Endothelial cell of umbilical vein (primary cell): ENCODE measurements at regions not wholly inside any gene's neighbourhood (a gene's known extent, or its start where the extent isn't known, plus 50 kb on each side); places are given as distances from the start of the nearest gene placed in this dataset.

Experiments
- BruUV-seq: library from RNA; stranded (reverse); fragments of 400-500 nt; replicated peaks from 2 replicates; lab custom pipeline; 2021; lab: Mats Ljungman, UMichigan
- CTCF ChIA-PET: fragments of 300-600, 350-600 bp; sonication (Branson Sonifier 250); formaldehyde crosslinking; loops from one replicate; lab custom pipeline; 2021; ENCODE audit warnings: antibody characterized with exemption, inconsistent platforms; lab: Charles Lee
- POLR2A ChIA-PET: fragments of 300-600, 350-600 bp; sonication (Branson Sonifier 250); formaldehyde crosslinking; loops from one replicate; lab custom pipeline; 2021; ENCODE audit warnings: antibody characterized with exemption, inconsistent platforms; lab: Charles Lee
- DNase-seq: peaks from one replicate; pipeline ENCODE4 v3.0.0-alpha.2; 2011; ENCODE audit warnings: low read depth, low spot score
- FAIRE-seq: peaks from 2 replicates; lab custom pipeline; 2011; peaks lifted over from hg19 to GRCh38; lab: Jason Lieb, UNC
- H2AFZ ChIP-seq: 2 replicates; pipeline ENCODE4 v1.6.0; 2012; ENCODE audit warnings: low read depth, low read length, control low read depth, inconsistent platforms
- H3K27ac ChIP-seq: 2 replicates; pipeline ENCODE4 v1.5.1; 2011; ENCODE audit warnings: low read depth, mild to moderate bottlenecking, control low read depth, low read length, moderate library complexity; ENCODE audit not compliant: insufficient read depth
- H3K27me3 ChIP-seq, 2 experiments: 2 replicates each; pipeline versions ENCODE4 v1.6.0 to v1.6.1; 2011; ENCODE audit warnings: low read length in 2 of 2, mixed read lengths in 1 of 2; ENCODE audit not compliant: control insufficient read depth in 2 of 2, insufficient read depth in 2 of 2
- H3K36me3 ChIP-seq, 2 experiments: 2 replicates in 1 of 2; 3 replicates in 1 of 2; pipeline ENCODE4 v1.5.1; 2011; ENCODE audit warnings: low read length in 2 of 2, mild to moderate bottlenecking in 1 of 2, moderate library complexity in 1 of 2; ENCODE audit not compliant: control insufficient read depth in 2 of 2, insufficient read depth in 2 of 2; ENCODE audit errors: extremely low read depth in 1 of 2
- H3K4me1 ChIP-seq: 3 replicates; pipeline ENCODE4 v1.5.1; 2011; ENCODE audit warnings: mild to moderate bottlenecking, low read length; ENCODE audit not compliant: control insufficient read depth, insufficient read depth; ENCODE audit errors: extremely low read depth
- H3K4me2 ChIP-seq: 2 replicates; pipeline ENCODE4 v1.6.1; 2011; ENCODE audit warnings: low read length, control low read depth, mixed read lengths; ENCODE audit not compliant: insufficient read depth
- H3K4me3 ChIP-seq, 3 experiments: fragments of 200-600 bp in 1 of 3; sonication (generic), shearing (Covaris generic) in 1 of 3; replicated peaks in 1 of 3; 2 replicates each; pipeline ENCODE4 v1.5.1; 2011 to 2016; ENCODE audit warnings: control low read depth in 3 of 3, low read length in 3 of 3, mild to moderate bottlenecking in 2 of 3, inconsistent platforms in 1 of 3, low read depth in 1 of 3, moderate library complexity in 1 of 3; ENCODE audit not compliant: insufficient read depth in 1 of 3
- H3K79me2 ChIP-seq: 2 replicates; pipeline ENCODE4 v1.6.0; 2012; ENCODE audit warnings: low read length, inconsistent platforms; ENCODE audit not compliant: control insufficient read depth, insufficient read depth
- H3K9ac ChIP-seq: replicated peaks from 2 replicates; pipeline ENCODE3; 2011; ENCODE audit warnings: low read length, control low read depth; ENCODE audit not compliant: insufficient read depth; ENCODE audit errors: extremely low read depth
- H3K9me1 ChIP-seq: replicated peaks from 3 replicates; pipeline ENCODE4 v1.6.0; 2011; ENCODE audit warnings: mild to moderate bottlenecking, low read length; ENCODE audit not compliant: control insufficient read depth, insufficient read depth; ENCODE audit errors: extremely low read depth
- H3K9me3 ChIP-seq: replicated peaks from 2 replicates; pipeline ENCODE4 v1.5.1; 2012; ENCODE audit warnings: low read length, inconsistent platforms; ENCODE audit not compliant: control insufficient read depth, insufficient read depth
- H4K20me1 ChIP-seq: replicated peaks from 2 replicates; pipeline ENCODE3; 2011; ENCODE audit warnings: mild to moderate bottlenecking, low read length; ENCODE audit not compliant: control insufficient read depth, insufficient read depth; ENCODE audit errors: extremely low read depth
- EZH2 ChIP-seq: IDR thresholded peaks from 2 replicates; pipeline ENCODE4 v1.6.1; 2012; ENCODE audit warnings: borderline replicate concordance, low read depth, mild to moderate bottlenecking, moderate library complexity, low read length, inconsistent platforms; ENCODE audit not compliant: severe bottlenecking
- FOS ChIP-seq: IDR thresholded peaks from 2 replicates; pipeline ENCODE4 v1.6.1; 2011; ENCODE audit warnings: mild to moderate bottlenecking, low read length, moderate library complexity, borderline replicate concordance; ENCODE audit not compliant: insufficient read depth
- GATA2 ChIP-seq: IDR thresholded peaks from 2 replicates; pipeline ENCODE4 v1.7.0; 2011; ENCODE audit warnings: low read depth, mild to moderate bottlenecking, moderate library complexity, mixed read lengths, low read length; ENCODE audit not compliant: insufficient read length, insufficient read depth
- JUN ChIP-seq: IDR thresholded peaks from 2 replicates; pipeline ENCODE4 v1.6.1; 2011; ENCODE audit warnings: borderline replicate concordance, low read depth; ENCODE audit not compliant: insufficient read length, insufficient read depth
- MYC ChIP-seq: IDR thresholded peaks from one replicate; pipeline ENCODE4 v1.6.1; 2011; ENCODE audit warnings: mild to moderate bottlenecking, low read depth, low read length
- POLR2A ChIP-seq: IDR thresholded peaks from 2 replicates; pipeline ENCODE4 v1.6.1; 2012; ENCODE audit warnings: low read depth, mild to moderate bottlenecking, control low read depth, low read length
- POLR2AphosphoS5 ChIP-seq: IDR thresholded peaks from 2 replicates; pipeline ENCODE4 v1.6.1; 2012; ENCODE audit warnings: low read depth, mild to moderate bottlenecking, control low read depth, low read length, moderate library complexity; ENCODE audit not compliant: insufficient read depth
- dilution Hi-C: fragments of 300-500 bp; cut with MboI; formaldehyde crosslinking; loops from one replicate; pipeline ENCODE4 v1.15.0; 2019; ENCODE audit warnings: low sequenced_read_pairs; ENCODE audit not compliant: extremely low pct_ligation_motif_present
- intact Hi-C: fragments of 100-400 bp; cut with micrococcal nuclease; formaldehyde crosslinking; loops from one replicate; pipeline ENCODE4 v1.10.0; 2022
- TF ChIP-seq, protein P1 (sequence below), 2 donors: IDR thresholded peaks; 1 replicate in 1 of 2; 2 replicates in 1 of 2; pipeline ENCODE4 v1.5.1; 2011; ENCODE audit warnings: low read length in 2 of 2, mild to moderate bottlenecking in 2 of 2, moderate library complexity in 2 of 2, control low read depth in 1 of 2, inconsistent platforms in 1 of 2, low read depth in 1 of 2; ENCODE audit not compliant: insufficient read depth in 1 of 2; ENCODE audit errors: extremely low read depth in 1 of 2
- TF ChIP-seq, protein P2 (sequence below): IDR thresholded peaks from 2 replicates; pipeline ENCODE4 v1.6.1; 2011; ENCODE audit not compliant: insufficient read depth, insufficient read length

DNA sequence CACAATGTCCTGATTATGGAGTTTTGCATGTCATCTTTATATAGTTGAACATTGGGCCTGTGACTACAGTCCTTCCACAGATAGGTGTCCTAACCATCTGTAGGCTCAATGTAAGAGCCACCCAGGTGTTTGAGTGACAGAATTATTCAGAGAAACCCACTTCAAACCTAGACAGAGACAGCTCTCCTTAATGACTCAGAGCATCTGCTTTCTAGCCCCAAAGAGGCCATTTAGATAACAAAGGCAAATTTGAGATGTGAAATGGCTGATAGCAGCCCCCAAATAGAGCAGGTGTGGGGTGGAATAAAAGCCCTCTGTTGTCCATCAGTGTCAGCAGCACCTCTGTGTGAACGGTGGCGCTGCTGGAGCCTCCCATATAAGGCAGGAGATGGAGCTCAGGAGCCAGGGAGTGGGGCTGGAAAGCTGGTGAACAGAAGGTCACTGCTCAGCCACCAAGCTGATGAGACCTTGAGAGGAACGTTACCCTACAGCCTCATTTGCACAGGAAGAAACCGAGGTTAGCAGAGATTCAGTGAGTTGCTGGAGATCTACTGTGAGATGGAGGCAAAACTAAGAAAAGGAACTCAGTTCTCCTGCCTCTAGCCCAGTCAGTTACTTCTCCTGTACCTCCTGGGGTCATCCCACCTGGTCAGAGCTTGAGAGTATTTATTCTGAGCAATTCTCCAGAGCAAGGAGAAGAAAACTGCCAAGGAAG lies 153.3 kb upstream of the LNX1 start:
- Histone ChIP-seq H3K27me3 (peaks cover 2 to 14% of the 10 kb centered on the region in 2 experiments), H3K4me1 (no peaks in the 10 kb centered on the region), H3K27ac (no peak overlapping the region), H3K9me3 (no peaks in the 10 kb centered on the region), H4K20me1 (no peaks in the 10 kb centered on the region), H2AFZ (no peak overlapping the region), H3K9me1 (no peaks in the 10 kb centered on the region), H3K4me2 (no peak overlapping the region), H3K9ac (no peak overlapping the region), H3K79me2 (no peaks in the 10 kb centered on the region), H3K4me3 (no peak overlapping the region), H3K36me3 (no peaks in the 10 kb centered on the region)
- DNase-seq (no peak), FAIRE-seq (no peak)
- no peak for TF ChIP-seq POLR2AphosphoS5
- no peak for TF ChIP-seq POLR2A
- no peak for TF ChIP-seq JUN
- no peak for TF ChIP-seq GATA2
- no peak for TF ChIP-seq FOS
- no peak for TF ChIP-seq MYC
- TF ChIP-seq, protein P1, sequence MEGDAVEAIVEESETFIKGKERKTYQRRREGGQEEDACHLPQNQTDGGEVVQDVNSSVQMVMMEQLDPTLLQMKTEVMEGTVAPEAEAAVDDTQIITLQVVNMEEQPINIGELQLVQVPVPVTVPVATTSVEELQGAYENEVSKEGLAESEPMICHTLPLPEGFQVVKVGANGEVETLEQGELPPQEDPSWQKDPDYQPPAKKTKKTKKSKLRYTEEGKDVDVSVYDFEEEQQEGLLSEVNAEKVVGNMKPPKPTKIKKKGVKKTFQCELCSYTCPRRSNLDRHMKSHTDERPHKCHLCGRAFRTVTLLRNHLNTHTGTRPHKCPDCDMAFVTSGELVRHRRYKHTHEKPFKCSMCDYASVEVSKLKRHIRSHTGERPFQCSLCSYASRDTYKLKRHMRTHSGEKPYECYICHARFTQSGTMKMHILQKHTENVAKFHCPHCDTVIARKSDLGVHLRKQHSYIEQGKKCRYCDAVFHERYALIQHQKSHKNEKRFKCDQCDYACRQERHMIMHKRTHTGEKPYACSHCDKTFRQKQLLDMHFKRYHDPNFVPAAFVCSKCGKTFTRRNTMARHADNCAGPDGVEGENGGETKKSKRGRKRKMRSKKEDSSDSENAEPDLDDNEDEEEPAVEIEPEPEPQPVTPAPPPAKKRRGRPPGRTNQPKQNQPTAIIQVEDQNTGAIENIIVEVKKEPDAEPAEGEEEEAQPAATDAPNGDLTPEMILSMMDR (IDR thresholded peaks at IDR 0.05; ENCODE audit: extremely low read depth in 1 of 2, insufficient read depth in 1 of 2, low read depth in 1 of 2, low read length in 2 of 2), result no peak
- TF ChIP-seq, protein P2, sequence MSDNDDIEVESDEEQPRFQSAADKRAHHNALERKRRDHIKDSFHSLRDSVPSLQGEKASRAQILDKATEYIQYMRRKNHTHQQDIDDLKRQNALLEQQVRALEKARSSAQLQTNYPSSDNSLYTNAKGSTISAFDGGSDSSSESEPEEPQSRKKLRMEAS, result no peak
- no peak for TF ChIP-seq EZH2
- dilution Hi-C loops (no loop called here), intact Hi-C loops (no loop called here)
- BruUV-seq, result no TSS peak
- CTCF ChIA-PET, result interaction anchor here (0.7 to 1.4 kb wide), 3 partner anchors 10 to 490 kb away, joined by 3 to 5 read pairs (median 4); no protein-coding TSS in a partner anchor
- POLR2A ChIA-PET, result no interaction called here
